BE2C (cell line): ENCODE measurements at regions not wholly inside any gene's neighbourhood (a gene's known extent, or its start where the extent isn't known, plus 50 kb on each side); places are given as distances from the start of the nearest gene placed in this dataset.

Experiments
- DNase-seq: peaks from one replicate; pipeline ENCODE4 v3.0.0-alpha.2; 2020
- H3K27me3 ChIP-seq: fragments of 250-450 bp; sonication (Bioruptor Pico); 2 replicates; pipeline ENCODE4 v1.5.1; 2020; ENCODE audit warnings: mild to moderate bottlenecking
- H3K36me3 ChIP-seq: fragments of 250-450 bp; sonication (Bioruptor Pico); 2 replicates; pipeline ENCODE4 v1.5.1; 2020; ENCODE audit warnings: mild to moderate bottlenecking
- H3K4me1 ChIP-seq: fragments of 250-450 bp; sonication (Bioruptor Pico); 2 replicates; pipeline ENCODE4 v1.5.1; 2020
- H3K4me3 ChIP-seq: 2 replicates; pipeline ENCODE4 v1.5.1; 2011; ENCODE audit warnings: low read depth, low read length
- H3K9me3 ChIP-seq: fragments of 250-450 bp; sonication (Bioruptor Pico); 2 replicates; pipeline ENCODE4 v1.5.1; 2020
- CTCF ChIP-seq: IDR thresholded peaks from 2 replicates; pipeline ENCODE4 v1.5.1; 2012; ENCODE audit warnings: mild to moderate bottlenecking, low read depth, low read length

GRCh38 chr10:128570319-128570995, 444.2 kb upstream of the MKI67 start:
- Histone ChIP-seq H3K36me3 (no peaks in the 10 kb centered on the region), H3K4me3 (no peak overlapping the region), H3K9me3 (no peaks in the 10 kb centered on the region), H3K27me3 (no peaks in the 10 kb centered on the region), H3K4me1 (peaks cover 4% of the 10 kb centered on the region)
- no peak for DNase-seq
- no peak for TF ChIP-seq CTCF

GRCh38 chr10:128571071-128571470, 444.8 kb upstream of the MKI67 start:
- DNase-seq, result no peak
- H3K4me1 ChIP-seq, result peaks cover 4% of the 10 kb centered on the region
- H3K36me3 ChIP-seq, result no peaks in the 10 kb centered on the region
- no peak for TF ChIP-seq CTCF
- no peak overlapping the region for H3K4me3 ChIP-seq
- H3K9me3 ChIP-seq, result no peaks in the 10 kb centered on the region
- no peaks in the 10 kb centered on the region for H3K27me3 ChIP-seq

- H3K9me3 ChIP-seq, result no peaks in the 10 kb centered on the region
- no peak for TF ChIP-seq CTCF
Measured at GRCh38 chr10:128571745-128572144, 445.5 kb upstream of the MKI67 start.

GRCh38 chr10:128572696-128573095, 446.5 kb upstream of the MKI67 start:
- no peak for TF ChIP-seq CTCF
- no peaks in the 10 kb centered on the region for H3K27me3 ChIP-seq
- peaks cover 4% of the 10 kb centered on the region for H3K4me1 ChIP-seq
- DNase-seq, result no peak
- H3K9me3 ChIP-seq, result no peaks in the 10 kb centered on the region
- no peaks in the 10 kb centered on the region for H3K36me3 ChIP-seq
- no peak overlapping the region for H3K4me3 ChIP-seq

More at GRCh38 chr10:128571745-128572144, 445.5 kb upstream of the MKI67 start:
- DNase-seq, result no peak
- H3K4me1 ChIP-seq, result peaks cover 4% of the 10 kb centered on the region
- no peaks in the 10 kb centered on the region for H3K36me3 ChIP-seq
- H3K4me3 ChIP-seq, result no peak overlapping the region
- H3K27me3 ChIP-seq, result no peaks in the 10 kb centered on the region

GRCh38 chr10:128573281-128573845, 447.1 kb upstream of the MKI67 start:
- TF ChIP-seq CTCF, result no peak
- H3K4me1 ChIP-seq, result peaks cover 6% of the 10 kb centered on the region
- H3K36me3 ChIP-seq, result no peaks in the 10 kb centered on the region
- H3K9me3 ChIP-seq, result no peaks in the 10 kb centered on the region
- no peak overlapping the region for H3K4me3 ChIP-seq
- DNase-seq, result no peak
- no peaks in the 10 kb centered on the region for H3K27me3 ChIP-seq

- H3K9me3 ChIP-seq, result no peaks in the 10 kb centered on the region
- no peak for TF ChIP-seq CTCF
- DNase-seq, result no peak
- no peaks in the 10 kb centered on the region for H3K27me3 ChIP-seq
- H3K4me1 ChIP-seq, result peaks cover 12% of the 10 kb centered on the region
- H3K4me3 ChIP-seq, result no peak overlapping the region
- no peaks in the 10 kb centered on the region for H3K36me3 ChIP-seq
Measured at GRCh38 chr10:128573986-128574385, 447.8 kb upstream of the MKI67 start.
